ENCODE measurements at regions not wholly inside any gene's neighbourhood (a gene's known extent, or its start where the extent isn't known, plus 50 kb on each side); places are given as distances from the start of the nearest gene placed in this dataset.

DNA sequence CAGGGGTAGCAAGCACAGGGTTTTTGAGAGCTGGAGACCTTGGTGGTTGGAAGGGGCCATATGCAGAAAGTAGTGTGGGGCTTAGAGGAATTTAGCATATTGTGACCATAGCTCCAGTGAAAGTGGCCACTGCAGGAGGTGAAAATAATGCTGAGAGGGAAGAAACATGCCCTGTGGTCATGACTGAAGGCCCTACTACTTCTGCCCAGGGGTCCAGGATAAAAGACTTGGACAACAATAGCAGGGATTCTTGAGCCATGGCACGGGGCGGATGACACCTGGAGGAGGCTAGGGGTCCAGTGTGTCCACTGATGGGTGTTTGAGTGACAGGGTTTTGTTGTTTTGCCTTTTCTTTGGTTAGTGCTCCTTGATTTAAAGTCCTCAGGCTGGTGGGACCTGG is 694.6 kb downstream of the CPS1 start:
- Histone ChIP-seq H3K4me3 (ENCODE audit: low read depth, low read length) (no peak overlapping the region), H3K9me3 (ENCODE audit: control insufficient read depth, insufficient read depth, low read length) (peaks cover 10% of the 10 kb centered on the region), H3K27me3 (ENCODE audit: control insufficient read depth, insufficient read depth, low read length) (no peaks in the 10 kb centered on the region), H3K27ac (ENCODE audit: low read depth, low read length) (no peak overlapping the region)
- ChIA-PET CTCF (no interaction called here), POLR2A (no interaction called here)
- no peak for DNase-seq (ENCODE audit: low read depth, low spot score)
- TF ChIP-seq, protein P1, sequence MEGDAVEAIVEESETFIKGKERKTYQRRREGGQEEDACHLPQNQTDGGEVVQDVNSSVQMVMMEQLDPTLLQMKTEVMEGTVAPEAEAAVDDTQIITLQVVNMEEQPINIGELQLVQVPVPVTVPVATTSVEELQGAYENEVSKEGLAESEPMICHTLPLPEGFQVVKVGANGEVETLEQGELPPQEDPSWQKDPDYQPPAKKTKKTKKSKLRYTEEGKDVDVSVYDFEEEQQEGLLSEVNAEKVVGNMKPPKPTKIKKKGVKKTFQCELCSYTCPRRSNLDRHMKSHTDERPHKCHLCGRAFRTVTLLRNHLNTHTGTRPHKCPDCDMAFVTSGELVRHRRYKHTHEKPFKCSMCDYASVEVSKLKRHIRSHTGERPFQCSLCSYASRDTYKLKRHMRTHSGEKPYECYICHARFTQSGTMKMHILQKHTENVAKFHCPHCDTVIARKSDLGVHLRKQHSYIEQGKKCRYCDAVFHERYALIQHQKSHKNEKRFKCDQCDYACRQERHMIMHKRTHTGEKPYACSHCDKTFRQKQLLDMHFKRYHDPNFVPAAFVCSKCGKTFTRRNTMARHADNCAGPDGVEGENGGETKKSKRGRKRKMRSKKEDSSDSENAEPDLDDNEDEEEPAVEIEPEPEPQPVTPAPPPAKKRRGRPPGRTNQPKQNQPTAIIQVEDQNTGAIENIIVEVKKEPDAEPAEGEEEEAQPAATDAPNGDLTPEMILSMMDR (IDR thresholded peaks at IDR 0.05; ENCODE audit: low read depth, low read length): no peak

DNA sequence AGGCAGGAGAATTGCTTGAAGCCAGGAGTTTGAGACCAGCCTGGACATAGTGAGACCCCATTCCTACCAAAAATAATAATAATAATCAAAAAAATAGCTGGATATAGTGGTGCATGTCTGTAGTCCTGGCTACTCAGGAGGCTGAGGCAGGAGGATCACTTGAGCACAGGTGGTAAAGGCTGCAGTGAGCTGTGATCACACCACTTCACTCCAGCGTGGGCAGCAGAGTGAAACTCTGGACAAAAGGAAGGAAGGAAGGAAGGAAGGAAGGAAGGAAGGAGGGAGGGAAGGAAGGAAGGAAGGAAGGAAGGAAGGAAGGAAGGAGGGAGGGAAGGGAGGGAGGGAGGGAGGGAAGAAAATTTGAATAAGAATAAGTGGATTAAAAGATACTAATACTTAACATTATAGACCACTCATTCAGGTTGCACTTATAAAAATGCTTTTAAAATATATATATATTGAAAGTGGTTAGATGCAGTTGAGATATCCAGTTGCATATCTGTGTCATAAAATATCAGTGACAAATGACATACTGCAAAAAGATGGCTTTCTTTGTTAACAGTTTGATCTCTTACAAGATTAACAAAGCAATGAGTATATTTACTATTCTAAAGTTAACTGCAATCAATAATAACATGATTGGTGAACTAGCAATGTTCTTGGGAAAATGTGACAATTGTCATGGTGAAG is 702.4 kb downstream of the CPS1 start:
- H3K4me3 ChIP-seq (ENCODE audit: low read depth, low read length): no peak overlapping the region
- no peak for DNase-seq (ENCODE audit: low read depth, low spot score)
- H3K27me3 ChIP-seq (ENCODE audit: control insufficient read depth, insufficient read depth, low read length): no peaks in the 10 kb centered on the region
- ChIA-PET POLR2A (no interaction called here), CTCF (no interaction called here)
- peaks cover 10% of the 10 kb centered on the region for H3K9me3 ChIP-seq (ENCODE audit: control insufficient read depth, insufficient read depth, low read length)
- no peak overlapping the region for H3K27ac ChIP-seq (ENCODE audit: low read depth, low read length)
- TF ChIP-seq, protein P1 (IDR thresholded peaks at IDR 0.05; ENCODE audit: low read depth, low read length): no peak

DNA sequence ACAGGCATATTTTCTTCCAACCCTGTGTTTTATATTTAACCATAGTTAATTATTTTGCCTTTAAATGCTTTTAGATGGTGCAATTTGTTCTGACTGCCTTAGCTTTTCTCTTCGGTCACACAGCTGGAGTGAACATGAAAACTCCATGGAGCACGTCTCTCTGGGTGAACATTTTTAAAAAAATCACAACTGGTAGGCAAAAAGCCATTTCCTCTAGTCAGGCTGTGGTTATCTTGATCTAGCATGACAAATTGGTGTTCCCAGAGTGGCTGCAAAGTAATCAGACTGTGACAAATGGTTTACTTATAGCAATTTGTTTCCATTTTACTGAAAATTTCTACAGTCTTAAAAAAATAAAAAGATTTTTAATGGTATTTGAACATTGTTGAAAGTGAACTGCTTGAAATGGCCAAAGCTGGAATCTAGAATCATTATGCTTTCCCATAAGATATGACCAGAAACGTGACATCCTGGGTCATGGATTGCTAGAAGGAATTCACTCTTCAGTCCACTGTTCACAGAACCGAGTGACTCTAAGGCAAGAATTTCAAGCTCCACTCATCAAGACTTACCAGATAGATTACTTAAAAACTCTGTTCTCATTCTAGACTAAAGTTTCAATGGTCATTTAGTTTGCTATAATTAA is 703.6 kb downstream of the CPS1 start:
- CTCF ChIA-PET: no interaction called here
- TF ChIP-seq, protein P1 (IDR thresholded peaks at IDR 0.05; ENCODE audit: low read depth, low read length): no peak
- no peak overlapping the region for H3K4me3 ChIP-seq (ENCODE audit: low read depth, low read length)
- peaks cover 10% of the 10 kb centered on the region for H3K9me3 ChIP-seq (ENCODE audit: control insufficient read depth, insufficient read depth, low read length)
- POLR2A ChIA-PET: no interaction called here
- no peak overlapping the region for H3K27ac ChIP-seq (ENCODE audit: low read depth, low read length)
- H3K27me3 ChIP-seq (ENCODE audit: control insufficient read depth, insufficient read depth, low read length): no peaks in the 10 kb centered on the region
- no peak for DNase-seq (ENCODE audit: low read depth, low spot score)

DNA sequence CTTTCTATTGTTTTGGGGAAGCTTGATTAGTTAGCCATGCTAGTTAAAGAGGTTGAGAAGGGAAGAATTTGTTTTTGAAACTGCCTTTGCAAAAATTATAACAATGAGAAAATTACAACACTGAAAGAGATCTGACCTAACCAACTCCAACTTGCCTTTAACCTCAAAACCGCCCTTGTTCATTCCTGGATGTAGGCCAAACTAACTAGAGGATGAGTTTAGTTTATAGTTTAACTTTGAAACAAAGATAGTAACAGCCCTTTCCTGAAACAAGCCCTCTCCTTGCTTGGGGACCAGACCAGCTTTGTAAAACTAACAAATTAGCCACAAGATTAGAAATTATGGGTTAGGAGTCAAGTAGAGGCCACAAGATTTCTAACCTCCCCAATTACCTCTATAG is 713.9 kb downstream of the CPS1 start:
- no peak overlapping the region for H3K4me3 ChIP-seq (ENCODE audit: low read depth, low read length)
- DNase-seq (ENCODE audit: low read depth, low spot score): no peak
- peaks cover 4% of the 10 kb centered on the region; the same call in 1 of the 2 replicates for H3K9me3 ChIP-seq (ENCODE audit: control insufficient read depth, insufficient read depth, low read length)
- ChIA-PET CTCF (no interaction called here), POLR2A (no interaction called here)
- no peak overlapping the region for H3K27ac ChIP-seq (ENCODE audit: low read depth, low read length)
- no peaks in the 10 kb centered on the region for H3K27me3 ChIP-seq (ENCODE audit: control insufficient read depth, insufficient read depth, low read length)
- TF ChIP-seq, protein P1 (IDR thresholded peaks at IDR 0.05; ENCODE audit: low read depth, low read length): no peak

DNA sequence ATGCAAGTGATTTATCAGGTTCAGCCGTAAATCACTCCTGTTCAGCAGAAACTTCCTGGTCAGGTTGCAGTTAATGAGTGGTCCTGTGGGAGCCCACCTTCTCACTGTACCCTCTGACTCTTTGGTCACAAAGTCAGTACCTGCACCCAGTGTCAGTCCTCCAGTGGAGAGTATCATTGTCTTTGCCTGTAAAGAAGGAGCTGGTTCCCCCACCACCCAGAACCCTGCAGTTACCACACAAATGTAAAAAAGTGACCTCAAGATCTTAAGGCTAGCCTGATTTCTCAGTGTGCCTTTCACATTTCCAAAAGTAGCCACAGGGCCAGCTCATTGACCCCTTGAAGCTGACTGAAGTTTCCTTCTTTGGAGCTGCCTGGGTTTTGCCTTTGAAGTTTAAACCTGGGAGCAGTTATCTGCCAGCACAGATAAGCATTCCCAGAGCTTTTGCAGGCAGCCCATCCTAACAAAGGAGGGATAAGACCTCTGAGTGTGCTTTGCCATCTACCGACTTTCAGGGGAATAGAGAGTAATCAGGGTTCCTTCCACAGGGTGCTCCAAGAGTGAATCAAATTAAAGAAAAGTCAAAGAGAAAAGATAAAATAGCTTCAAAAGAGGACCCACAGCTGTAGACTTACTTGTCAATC is 725.2 kb downstream of the CPS1 start:
- Histone ChIP-seq H3K4me3 (ENCODE audit: low read depth, low read length) (no peak overlapping the region), H3K9me3 (ENCODE audit: control insufficient read depth, insufficient read depth, low read length) (peaks cover 12% of the 10 kb centered on the region; the same call in 1 of the 2 replicates), H3K27me3 (ENCODE audit: control insufficient read depth, insufficient read depth, low read length) (no peaks in the 10 kb centered on the region), H3K27ac (ENCODE audit: low read depth, low read length) (no peak overlapping the region)
- ChIA-PET CTCF (no interaction called here), POLR2A (no interaction called here)
- DNase-seq (ENCODE audit: low read depth, low spot score): no peak
- TF ChIP-seq, protein P1 (IDR thresholded peaks at IDR 0.05; ENCODE audit: low read depth, low read length): no peak

All from AG04450 (cell line).